Skin epidermis (tissue), 12 donors: ENCODE measurements at regions not wholly inside any gene's neighbourhood (a gene's known extent, or its start where the extent isn't known, plus 50 kb on each side); places are given as distances from the start of the nearest gene placed in this dataset.
A peak's percentile ranks its signal among the peaks of the same experiment; 100 is the strongest.

Source experiments
- H3K27ac ChIP-seq, 21 experiments: fragments of 200-600 bp; sonication (generic) in 11 of 21; one replicate each; pipeline ENCODE4 v1.5.0; 2020; ENCODE audit warnings: mild to moderate bottlenecking in 3 of 21, inconsistent platforms in 2 of 21, moderate library complexity in 2 of 21
- H3K4me3 ChIP-seq, 7 experiments: fragments of 200-600 bp; sonication (generic) in 2 of 7; one replicate each; pipeline ENCODE4 v1.5.0; 2020; ENCODE audit warnings: inconsistent platforms in 2 of 7, mild to moderate bottlenecking in 2 of 7, moderate library complexity in 1 of 7

DNA sequence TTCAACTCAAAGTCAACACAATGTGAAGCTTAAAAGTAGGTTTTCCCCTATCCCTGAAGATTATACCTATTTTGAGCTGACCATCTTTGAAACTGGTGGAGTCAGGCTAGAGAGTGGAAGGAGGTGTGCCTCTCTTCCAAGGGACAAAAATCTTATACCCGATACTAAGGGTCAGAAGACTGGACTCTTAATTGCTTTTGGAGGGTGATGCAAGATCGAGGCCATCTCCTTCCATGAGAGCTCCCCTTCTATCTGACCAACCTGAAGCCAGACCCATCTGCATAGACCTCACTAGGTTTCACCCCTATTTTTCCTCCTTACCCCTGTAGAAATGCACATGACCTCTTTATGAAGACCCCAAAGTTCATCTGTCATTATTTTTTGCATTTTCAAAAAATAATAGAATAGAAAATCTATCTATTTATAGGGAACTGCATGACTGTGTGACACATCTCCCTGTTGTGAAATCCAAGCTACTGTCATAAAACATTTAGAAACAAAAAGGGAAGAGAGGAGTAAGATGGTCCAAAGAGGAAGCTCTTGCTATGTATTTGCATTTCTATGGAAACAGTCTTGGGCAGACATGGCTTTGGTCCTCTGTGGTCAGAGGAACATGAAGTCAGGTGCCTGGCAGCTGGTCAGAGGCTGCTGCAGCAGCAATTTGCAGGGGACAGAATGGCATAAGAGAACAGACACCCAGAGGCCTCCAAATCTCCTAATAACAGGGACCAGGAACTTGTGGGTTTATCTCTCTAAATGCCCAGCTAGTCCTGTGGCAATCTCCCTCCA is 349.2 kb downstream of the MAFB start:
- peak overlapping the region in 5 of 21 experiments; percentile 21 to 73 (median 55) for H3K27ac ChIP-seq

DNA sequence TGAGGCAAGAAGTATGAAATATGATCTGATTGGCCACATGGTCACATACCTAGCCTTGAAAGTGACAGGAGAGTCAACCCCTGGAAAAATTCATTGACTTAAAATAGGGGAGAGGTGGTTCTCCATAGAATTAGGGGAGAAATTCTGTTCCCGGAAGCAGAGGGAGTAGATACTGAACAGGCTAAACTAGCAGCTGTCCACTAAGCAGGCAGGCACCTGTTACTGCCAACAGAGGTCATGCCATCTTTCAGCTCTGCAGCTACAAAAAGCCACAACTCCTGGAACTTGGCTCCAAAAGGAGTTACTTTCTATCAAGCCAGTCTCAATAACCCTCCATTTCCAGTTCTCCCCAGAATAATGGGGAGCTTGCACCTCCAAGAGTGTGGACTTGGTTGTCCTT is 352.5 kb downstream of the MAFB start:
- Histone ChIP-seq H3K4me3 (no peak overlapping the region), H3K27ac (no peak overlapping the region)

More for the DNA sequence above, 349.2 kb downstream of the MAFB start:
- no peak overlapping the region for H3K4me3 ChIP-seq

GRCh38 chr20:40335901-40336351 is 353.1 kb downstream of the MAFB start:
- H3K27ac ChIP-seq, result no peak overlapping the region

DNA sequence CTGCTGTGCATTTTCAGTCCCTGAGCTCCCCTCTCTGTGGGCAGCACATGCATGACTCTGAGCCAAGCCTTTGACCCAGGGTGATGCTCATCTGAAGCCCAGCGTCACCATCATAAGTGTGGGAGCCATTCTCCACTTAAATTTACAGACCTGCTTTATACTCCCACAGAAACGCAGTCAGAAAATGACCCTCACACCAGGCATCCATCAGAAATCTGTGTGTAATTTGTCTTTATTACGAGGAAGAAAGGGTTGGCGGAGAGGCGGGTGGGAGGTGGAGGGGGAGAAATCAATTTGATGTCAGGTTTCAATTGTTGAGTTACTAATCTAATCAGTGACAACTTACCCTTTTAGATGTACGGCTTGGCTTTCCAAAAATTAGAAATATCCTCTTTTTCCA is 353.6 kb downstream of the MAFB start:
- no peak overlapping the region for H3K4me3 ChIP-seq
- H3K27ac ChIP-seq, result no peak overlapping the region

More at GRCh38 chr20:40335901-40336351, 353.1 kb downstream of the MAFB start:
- H3K4me3 ChIP-seq, result no peak overlapping the region

DNA sequence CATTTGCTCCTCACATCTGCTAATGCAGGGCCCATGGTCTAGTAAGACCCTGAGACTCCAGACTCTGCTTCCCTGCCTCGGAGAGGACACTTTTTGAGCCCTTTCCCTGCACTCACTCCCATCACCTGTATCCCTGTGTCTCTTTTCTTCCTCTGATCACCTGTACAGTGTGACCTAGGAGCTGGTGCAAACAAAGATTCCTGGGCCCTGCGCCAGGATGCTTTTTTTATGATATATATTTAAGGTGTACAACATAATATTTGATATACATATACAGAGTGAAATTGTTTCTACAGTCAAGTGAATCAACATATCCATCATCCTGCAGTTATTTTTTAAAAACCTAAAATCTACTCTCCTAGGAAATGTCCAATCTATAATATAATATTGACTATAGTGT is 355.4 kb downstream of the MAFB start:
- Histone ChIP-seq H3K27ac (no peak overlapping the region), H3K4me3 (no peak overlapping the region)

DNA sequence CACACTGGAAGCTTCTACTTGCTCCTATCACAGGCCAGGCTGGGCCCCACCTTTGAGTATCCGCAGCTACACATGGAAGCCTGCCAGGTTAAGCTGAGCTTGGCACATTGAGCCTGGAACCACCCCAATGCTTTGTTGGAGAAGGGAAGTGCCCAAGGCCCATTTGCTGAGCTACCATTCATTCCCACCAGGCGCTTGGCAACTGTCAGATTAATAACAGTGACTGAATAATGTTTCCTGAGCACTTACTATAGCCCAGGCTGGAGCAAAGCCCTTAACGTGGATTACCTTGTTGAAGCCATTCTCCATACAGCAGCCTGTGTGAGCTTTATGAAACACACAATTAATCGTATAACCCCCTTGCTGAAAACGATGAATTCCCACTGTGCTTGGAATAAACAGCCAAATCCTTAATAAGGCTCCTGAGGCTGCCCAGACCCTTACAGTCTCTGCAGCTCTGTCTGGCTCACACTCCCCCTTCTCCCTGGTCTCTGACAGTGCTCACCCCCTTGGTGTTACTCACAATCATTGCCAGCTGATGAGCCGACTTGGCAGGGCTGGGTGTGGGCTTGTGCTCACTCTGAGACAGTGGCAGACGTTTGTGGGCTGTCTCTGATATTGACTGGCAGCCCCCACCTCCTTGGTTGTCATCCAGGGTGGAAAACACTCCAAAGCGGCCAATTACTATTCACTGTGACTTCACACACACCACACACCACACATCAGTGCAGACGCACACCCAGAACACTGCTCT is 357.1 kb downstream of the MAFB start:
- Histone ChIP-seq H3K4me3 (no peak overlapping the region), H3K27ac (no peak overlapping the region)

DNA sequence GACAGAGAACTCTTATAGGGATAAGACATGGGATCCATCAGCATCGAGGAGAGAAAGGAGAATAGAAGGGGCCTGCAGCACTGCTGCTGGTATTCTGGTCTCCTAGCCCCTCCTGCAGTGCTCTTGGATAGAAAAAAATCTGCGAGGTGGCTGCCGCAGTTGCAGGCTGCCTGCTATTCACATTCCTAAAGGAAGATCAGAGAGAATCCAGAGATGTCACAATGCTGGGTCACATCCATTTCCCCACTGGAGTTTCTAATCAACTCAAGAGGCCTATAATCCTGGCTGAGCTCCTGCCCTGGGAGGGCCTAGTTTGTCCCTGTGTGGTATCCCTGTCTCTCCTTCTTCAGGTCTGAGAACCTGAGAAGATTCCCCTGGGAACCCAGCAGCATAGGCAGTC is 357.8 kb downstream of the MAFB start:
- Histone ChIP-seq H3K27ac (no peak overlapping the region), H3K4me3 (no peak overlapping the region)

DNA sequence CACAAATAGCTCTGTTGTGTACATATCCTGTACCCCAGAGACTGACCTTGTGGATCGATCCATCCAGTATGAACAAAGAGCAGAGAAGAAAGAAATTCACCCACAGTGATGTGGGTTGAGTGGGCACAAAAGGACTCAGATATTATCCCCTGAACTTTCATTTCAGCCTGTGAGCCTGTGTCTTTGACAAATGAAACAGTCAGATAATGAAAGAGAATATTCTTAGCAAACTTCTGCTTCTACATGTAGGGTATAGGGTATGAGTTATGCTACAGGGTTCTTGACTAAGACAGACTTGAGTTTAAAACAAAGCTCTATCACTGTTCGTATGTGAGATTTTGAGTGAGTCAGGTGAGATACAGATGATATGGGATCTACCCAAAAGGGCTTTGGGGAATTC is 359.7 kb downstream of the MAFB start:
- Histone ChIP-seq H3K27ac (no peak overlapping the region), H3K4me3 (no peak overlapping the region)

DNA sequence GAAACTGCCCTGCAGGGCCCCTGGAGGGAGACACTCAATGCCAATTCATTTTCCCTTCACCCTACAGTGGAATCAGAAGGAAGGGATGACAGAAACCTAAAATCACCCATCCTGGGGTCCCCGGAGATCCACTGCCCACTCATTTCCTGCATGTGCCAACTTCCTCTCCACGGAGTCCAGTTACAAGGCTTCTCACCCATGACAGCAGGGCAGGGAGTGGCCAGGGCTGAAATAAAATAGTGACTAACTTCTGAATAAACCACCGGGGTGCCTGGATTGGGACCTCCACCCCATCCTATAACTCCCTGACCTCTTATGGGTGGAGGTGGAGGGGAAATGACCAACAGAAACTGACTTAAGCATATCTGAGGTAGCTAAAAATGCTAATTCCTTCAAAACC is 362.3 kb downstream of the MAFB start:
- Histone ChIP-seq H3K27ac (no peak overlapping the region), H3K4me3 (no peak overlapping the region)

- Histone ChIP-seq H3K27ac (no peak overlapping the region), H3K4me3 (no peak overlapping the region)
These were observed 363.9 kb downstream of the MAFB start for GRCh38 chr20:40325006-40325568.

DNA sequence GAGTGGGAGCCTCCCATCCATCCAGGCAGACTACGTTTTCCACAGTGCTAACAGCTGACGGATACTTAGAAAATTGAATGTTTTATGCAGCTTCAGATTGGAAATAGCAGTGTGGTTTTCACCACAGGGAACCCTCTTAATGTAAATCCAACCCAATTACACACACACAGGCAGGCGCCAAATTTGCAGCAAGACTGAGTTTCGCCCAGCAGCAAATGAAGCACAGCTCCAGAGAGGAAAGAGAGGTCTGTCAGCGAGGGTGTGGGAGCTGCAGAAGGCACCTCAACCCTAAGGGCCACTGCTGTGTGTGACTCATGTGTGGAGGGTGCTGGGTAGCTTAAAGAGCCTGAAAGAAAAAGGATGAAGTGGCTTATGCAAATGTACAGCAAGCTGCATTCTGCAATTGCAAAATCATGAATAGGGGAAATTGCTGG is 365.7 kb downstream of the MAFB start:
- Histone ChIP-seq H3K27ac (peak overlapping the region in 6 of 21 experiments; percentile 6 to 40 (median 21)), H3K4me3 (no peak overlapping the region)

DNA sequence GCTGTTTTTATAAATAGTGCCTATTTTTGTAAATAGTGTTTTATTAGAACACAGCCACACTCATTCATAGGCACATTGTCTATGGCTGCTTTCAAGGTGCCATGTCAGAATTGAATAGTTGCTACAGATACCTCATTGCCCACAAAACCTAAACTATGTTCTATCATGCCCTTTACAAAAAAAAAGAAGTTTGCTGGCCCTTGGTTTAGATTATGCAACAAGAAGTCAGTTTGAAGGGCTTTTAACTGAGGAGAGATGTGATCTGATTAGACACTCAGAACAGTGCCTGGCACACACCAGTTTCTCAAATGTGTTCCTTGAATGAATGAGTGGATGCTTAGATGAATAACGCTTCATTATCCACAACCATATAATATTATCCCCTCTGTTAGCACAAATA is 366.1 kb downstream of the MAFB start:
- Histone ChIP-seq H3K4me3 (no peak overlapping the region), H3K27ac (peak overlapping the region in 6 of 21 experiments; percentile 6 to 40 (median 21))

DNA sequence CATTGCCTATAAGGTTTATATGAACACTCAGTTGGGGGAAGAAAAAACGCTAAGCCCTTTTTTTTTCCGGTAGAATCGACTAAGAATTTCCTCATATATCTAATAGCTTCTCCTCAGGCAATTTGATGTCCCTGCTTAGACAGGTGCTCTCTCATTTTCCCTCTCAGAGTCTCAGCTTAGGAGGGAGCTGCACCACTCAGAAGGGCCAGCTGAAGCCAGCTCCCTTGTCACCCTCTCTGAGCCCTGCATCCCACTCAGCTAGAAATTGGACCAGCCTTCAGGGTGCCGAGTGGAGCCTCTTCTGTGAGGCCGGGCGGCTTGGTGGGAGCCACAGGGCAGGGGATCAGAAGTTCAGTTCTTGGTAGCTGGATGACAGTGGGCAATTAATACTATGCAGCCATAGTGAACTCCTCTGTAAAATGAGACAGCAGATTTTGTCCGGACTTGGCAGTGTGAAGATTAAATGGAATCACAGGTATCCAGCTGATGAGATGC is 368.5 kb downstream of the MAFB start:
- Histone ChIP-seq H3K4me3 (no peak overlapping the region), H3K27ac (no peak overlapping the region)

- H3K4me3 ChIP-seq, result no peak overlapping the region
- no peak overlapping the region for H3K27ac ChIP-seq
These were observed 369.1 kb downstream of the MAFB start for GRCh38 chr20:40319741-40320516.

GRCh38 chr20:40319056-40319455 is 370.0 kb downstream of the MAFB start:
- Histone ChIP-seq H3K4me3 (no peak overlapping the region), H3K27ac (no peak overlapping the region)

DNA sequence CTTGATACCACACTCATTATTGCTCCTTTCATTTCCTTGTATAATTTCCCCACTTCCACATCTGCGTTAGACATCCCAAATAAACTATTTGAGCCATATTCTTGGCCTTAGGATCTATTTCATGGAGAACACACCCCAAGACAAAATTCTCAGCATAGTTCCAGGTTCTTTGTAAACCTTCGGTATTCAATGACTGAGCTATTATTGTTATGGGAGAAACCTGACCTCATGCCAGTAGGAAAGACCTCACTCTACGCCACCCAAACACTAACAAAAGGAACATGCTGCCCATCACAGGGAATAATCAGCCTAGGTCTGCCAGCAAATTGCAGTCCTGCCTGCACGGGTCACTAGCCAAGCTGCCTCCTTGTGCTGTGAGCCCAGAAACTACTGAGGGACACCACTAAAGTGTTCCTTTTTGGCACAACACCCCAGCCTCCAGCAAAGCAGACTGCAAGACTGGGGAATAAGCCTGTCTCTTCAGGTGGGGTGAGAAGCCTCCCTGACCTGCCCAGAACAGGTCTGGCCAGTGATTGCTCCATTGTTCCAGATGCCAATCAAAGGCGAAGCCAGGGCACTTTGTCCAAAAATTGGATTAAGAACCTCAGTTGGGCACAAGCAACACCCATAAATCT is 371.8 kb downstream of the MAFB start:
- H3K27ac ChIP-seq, result peak overlapping the region in 5 of 21 experiments; percentile 19 to 62 (median 27)

GRCh38 chr20:40314278-40314677 is 374.8 kb downstream of the MAFB start:
- no peak overlapping the region for H3K4me3 ChIP-seq
- peak overlapping the region in 2 of 21 experiments; percentile 36 to 53 for H3K27ac ChIP-seq

More for the DNA sequence above, 371.8 kb downstream of the MAFB start:
- no peak overlapping the region for H3K4me3 ChIP-seq

GRCh38 chr20:40313730-40314129 is 375.3 kb downstream of the MAFB start:
- Histone ChIP-seq H3K27ac (peak overlapping the region in 1 of 21 experiments; percentile 53), H3K4me3 (no peak overlapping the region)

DNA sequence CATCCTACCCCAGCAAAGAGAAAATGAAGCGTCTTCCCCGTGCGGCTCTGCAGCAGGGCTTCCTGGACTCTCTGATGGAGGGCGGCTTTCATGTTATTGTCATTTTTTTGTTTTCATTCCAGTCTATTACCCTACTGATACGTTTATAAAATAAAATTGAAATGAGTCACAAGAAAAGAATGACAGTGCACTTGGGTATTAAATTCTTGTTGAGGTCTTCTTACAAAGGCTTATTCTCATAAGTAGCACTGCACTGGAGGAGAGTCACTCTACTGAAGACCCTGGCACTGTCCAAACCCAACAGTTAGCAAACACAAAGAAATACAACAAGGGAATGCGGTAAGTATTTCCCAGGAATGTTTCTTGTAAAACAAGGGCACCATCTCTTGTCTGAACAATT is 379.3 kb downstream of the MAFB start:
- Histone ChIP-seq H3K4me3 (no peak overlapping the region), H3K27ac (no peak overlapping the region)
